NCI-H526 treated with DMSO at 0.1 percent for 48 hours (cell line): ENCODE measurements at regions not wholly inside any gene's neighbourhood (a gene's known extent, or its start where the extent isn't known, plus 50 kb on each side); places are given as distances from the start of the nearest gene placed in this dataset.
"Not testable (repeated sequence)": the region's sequence is repeated elsewhere in the genome, so short reads cannot be mapped to it uniquely, and the experiment has no call there.

Experiments used
- DNase-seq: peaks from one replicate; lab custom pipeline; 2025; lab: John Stamatoyannopoulos, UW

DNA sequence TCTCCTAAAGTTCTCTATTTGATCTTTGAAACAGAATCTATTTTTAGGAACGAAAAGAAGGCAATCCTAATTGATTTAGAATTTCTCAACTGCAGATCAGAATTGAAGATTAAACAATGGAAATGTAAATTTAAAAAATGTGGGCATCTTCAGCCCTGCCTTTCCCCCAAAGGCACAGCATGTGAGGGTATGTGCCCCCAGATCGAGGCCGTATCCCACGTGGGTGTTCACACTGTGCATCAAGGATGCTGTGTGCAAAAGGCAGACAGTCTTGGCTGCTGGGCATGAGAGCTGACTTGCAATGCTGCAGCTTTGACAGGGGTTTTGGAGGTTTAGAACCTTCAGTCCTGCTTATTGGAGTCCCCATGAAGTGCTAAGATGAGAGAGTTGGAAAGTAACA is 346.3 kb downstream of the VRK1 start:
- no peak for DNase-seq

DNA sequence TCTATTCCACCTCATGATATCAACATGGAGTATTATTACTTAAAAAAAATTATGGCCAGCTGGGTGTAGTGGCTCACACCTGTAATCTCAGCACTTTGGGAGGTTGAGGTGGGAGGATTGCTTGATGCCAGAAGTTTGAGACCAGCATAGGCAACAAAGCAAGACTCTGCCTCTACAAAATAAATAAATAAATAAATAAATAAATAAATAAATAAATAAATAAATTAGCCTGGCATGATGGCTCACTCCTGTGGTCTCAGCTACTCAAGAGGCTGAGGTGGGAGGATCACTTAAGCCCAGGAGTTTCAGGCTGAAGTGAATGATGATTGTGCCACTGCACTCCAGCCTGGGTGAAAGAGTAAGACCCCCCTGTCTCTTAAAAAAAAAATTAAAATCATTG is 350.8 kb downstream of the VRK1 start:
- not testable (repeated sequence) for DNase-seq

DNA sequence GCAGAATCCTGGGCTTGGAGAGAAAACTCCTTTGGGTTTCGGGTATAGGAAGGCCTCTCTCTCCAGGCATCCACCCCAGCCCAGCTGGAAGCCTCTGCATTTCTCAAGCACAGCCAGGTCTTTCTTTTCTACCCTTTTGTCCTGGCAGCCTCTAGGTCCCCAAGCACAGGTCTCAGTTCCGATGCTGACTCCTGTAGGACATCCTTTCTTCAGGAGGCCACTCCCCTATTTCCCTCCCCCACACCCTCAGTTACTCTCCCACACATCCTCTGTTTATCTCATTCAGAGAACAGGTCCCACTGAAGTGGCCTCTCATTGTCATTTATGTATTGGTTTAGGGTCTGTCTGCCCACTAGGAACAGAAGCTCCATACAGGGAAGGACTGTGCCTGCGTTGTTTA is 352.6 kb downstream of the VRK1 start:
- no peak for DNase-seq

DNA sequence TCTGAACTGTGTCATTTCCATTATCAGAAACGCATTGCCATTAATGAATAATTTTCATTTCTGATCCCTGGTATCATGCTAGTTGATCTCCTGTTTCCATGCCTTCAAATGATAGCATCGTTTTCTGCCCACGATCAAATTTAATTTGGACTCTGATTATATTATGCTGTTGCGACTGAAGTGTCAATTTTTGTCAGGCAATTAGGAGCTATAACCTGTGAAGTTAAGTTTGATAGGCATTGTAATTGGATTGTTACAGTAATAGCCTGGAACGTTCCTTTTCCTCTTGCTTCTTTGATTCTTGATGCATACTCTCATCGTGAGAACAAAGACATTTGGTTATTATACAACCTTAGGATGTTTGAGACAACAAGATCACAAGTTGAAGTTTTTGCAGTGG is 356.3 kb downstream of the VRK1 start:
- no peak for DNase-seq

DNA sequence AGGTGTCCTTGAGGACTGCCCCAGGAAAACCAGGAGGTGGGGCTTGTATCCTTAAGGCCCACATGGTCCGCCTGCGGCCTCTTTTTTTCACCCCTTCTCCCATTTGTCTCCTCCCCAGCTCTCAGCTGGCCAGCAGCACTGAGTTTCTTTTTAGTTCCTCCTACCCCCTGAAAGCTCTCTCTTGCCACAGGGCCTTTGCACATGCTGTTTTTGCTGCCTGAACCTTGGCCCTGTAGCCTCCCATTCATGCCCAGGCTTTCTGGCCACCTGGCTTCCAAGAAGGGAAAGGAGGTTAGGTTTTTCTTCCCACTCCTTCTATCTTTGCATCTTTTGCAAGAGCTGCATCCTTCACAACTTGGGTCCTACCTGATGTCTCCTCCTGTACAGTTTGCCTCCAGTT is 358.1 kb downstream of the VRK1 start:
- DNase-seq: no peak

DNA sequence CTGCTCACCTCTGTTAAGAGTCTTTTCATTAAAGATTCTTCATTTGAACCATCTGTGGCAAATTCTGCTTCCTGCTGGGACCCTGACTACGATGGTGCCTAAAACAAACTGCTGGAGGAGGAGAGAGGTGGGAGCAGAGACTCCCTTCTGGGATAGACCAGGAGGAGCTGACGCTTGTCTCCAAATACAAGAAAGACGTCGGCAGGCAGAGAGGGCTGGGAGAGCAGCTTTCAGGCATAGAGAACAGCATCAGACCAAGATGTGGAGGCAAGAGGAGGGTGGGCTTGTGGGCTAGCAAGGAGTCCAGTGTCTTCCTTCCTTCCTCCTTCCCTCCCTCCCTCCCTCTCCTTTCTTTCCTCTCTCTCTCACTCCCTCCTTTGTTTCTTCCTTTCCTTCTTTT is 358.6 kb downstream of the VRK1 start:
- no peak for DNase-seq

DNA sequence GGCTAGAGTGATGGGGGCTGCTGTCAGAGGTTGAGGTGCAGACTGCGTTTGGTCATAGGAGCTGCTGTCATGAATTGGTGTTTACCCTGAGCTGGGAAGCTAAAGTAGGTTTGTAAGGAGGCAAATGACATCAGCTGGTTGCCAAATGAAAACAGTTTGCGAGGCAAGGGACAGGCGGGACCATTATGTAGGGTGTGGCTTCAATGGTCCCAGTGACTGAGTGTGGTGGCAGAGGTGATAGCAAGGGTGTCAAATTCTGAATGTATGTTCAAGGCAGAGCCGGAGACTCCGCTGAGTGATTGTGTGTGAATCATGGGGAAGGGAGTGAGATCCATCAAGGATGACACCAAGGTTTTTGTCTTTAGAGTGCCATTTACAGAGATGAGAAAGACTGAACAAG is 359.5 kb downstream of the VRK1 start:
- no peak for DNase-seq

DNA sequence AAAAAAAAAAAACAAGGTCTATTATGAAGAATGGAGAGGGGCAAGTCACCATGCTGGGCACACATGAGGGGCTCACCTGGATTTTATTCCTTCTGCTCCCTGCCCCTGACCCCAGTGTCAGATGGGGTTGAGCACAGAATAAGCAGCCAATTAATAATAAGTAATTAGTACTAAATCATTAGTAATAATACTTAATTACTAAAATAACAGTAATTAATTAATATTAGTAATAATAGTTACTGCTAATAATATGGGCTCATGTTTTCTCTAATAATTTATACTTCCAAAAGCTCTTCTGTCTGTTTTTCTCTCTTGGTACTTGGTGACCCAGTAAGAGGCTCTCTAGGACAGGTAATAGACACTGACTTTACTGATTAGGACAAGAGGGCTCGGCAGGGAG is 360.9 kb downstream of the VRK1 start:
- no peak for DNase-seq

DNA sequence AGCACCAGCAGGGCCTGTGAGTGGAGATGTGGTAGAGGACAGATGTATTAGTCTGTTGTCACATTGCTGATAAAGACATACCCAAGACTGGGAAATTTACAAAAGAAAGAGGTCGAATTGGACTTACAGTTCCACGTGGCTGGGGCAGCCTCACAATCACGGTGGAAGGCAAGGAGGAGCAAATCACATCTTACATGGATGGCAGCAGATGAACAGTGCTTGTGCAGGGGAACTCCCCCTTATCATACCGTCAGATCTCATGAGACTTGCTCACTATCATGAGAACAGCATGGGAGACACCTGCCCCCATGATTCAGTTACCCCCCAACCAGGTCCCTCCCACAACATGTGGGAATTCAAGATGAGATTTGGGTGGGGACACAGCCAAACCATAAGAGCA is 361.9 kb downstream of the VRK1 start:
- DNase-seq: no peak

DNA sequence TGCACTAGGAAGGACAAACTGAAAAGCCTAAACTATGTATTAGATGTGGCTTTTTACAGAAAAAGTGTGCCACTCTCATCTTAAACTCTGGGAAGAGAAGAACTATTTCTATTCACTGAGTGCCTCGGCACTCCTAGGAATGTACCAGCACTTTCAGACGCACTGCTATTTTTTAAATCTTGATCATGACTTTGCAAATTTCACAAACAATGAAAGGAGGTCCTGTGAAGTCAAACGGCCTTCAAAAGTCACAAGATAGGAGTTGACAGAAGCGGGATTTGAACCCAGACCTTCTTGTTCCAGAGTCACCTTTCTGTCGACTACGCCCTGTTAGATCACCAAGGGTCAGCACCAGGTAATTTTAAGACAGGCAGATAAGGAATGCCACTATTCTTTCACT is 365.4 kb downstream of the VRK1 start:
- no peak for DNase-seq

DNA sequence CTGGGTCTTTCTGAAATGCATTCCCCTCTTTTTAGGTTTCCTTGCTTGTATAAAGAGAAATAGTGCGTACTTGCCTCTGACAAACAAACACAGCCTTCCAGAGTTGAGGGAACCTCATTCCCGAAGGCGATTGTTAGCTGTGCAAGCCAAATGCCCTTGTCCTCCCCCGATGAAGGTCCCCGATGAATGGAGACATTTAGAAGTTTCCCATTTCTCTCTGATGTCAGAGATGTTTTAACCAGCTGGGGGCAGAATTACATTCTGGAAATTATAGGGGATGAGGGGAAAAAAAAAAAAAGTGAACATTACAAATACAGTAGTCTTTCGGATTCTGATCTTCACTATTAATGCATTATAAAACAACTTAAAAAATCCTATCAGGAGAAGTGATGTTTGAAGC is 366.8 kb downstream of the VRK1 start:
- no peak for DNase-seq

DNA sequence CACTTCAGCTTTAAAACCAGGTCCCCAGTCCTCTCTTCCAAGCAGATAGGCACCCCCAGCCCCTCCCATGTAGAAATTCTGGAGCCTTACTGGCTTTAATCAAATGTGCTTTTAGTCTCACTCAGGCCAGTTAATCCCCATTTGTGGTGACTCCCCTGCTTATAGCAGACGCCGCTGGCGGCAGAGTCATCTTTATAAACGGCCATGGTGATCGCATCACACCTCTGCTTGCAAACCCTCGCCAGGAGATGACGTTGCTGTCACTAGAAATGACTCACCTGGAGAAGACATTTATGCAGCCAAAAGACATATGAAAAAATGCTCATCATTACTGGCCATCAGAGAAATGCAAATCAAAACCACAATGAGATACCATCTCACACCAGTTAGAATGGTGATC is 369.3 kb downstream of the VRK1 start:
- peak; percentile 88 for DNase-seq

DNA sequence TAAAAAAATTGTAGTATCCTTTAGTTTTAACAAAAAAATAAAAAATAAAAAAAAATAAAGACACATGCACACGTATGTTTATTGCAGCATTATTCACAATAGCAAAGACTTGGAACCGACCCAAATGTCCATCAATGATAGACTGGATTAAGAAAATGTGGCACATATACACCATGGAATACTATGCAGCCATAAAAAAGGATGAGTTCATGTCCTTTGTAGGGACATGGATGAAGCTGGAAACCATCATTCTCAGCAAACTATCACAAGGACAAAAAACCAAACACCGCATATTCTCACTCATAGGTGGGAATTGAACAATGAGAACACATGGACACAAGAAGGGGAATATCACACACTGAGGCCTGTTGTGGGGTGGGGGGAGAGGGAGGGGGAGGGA is 370.4 kb downstream of the VRK1 start:
- DNase-seq: not testable (repeated sequence)

DNA sequence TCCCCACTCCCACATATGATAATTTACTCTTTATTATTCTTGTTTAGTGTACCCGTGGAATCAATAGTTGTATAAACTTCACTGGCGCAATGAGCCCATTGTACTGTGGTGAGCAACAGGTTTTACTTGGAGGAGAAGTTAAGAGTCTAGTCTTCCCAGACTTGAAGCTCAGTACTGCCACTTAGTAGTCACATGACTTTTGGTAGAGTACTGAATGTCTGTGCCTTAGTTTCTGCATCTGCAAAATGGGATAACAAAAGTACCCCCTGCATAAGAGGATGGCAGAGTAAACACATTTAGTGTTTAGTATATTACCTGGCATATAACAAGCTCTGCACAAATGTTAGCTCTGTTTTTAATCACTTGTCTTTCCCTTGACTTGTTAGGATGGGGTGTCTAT is 375.5 kb downstream of the VRK1 start:
- no peak for DNase-seq

DNA sequence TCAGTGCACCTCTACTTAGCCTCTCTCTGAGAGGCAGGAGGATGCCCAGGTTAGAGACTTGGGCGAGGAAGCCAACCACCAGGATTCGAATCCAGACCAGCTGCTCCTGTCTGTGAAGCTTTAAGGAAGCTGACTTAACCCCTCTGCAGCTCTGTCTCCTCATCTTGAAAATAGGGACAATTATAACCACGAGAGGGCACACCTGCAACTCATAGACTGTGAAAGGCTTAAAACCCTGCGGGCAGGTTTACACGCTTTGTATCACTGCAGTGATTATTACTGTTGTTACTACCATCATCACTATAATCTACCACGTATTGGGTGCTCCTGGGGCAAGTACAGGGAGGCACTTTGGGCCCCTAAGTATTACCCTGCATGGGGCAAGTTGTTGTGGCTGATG is 379.8 kb downstream of the VRK1 start:
- DNase-seq: peak; percentile 60

DNA sequence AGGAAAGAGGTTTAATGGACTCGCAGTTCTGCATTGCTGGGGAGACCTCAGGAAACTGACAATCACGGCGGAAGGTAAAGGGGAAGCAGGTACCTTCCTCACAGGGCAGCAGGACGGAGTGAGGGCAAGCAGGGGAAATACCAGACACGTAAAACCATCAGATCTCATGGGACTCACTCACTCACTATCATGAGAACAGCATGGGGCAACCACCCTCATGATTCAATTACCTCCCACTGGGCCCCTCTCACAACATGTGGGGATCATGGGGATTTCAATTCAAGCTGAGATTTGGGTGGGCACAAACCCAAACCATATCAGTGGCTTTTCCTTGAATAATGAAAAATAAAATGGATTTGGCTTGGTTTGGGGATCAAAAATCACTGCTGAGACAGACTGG is 380.5 kb downstream of the VRK1 start:
- no peak for DNase-seq

DNA sequence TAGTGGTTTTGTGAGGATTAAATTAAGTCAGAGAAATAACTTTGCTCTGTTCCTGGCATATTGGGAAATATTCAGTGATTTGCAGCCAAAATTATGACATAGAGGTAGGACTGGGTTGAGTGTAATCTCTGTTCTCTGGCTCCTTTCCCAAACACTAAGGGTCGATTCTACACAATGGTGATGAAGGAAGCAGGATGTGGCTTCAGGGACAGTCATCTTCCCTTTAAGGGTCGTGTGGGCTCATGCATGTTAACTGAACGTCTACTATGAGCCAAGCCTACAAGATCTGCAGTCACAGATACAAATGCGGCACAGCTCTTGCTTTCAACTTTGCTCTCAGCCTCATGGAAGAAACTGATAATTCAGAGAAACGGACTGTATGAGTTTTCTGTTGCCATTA is 381.6 kb downstream of the VRK1 start:
- no peak for DNase-seq

DNA sequence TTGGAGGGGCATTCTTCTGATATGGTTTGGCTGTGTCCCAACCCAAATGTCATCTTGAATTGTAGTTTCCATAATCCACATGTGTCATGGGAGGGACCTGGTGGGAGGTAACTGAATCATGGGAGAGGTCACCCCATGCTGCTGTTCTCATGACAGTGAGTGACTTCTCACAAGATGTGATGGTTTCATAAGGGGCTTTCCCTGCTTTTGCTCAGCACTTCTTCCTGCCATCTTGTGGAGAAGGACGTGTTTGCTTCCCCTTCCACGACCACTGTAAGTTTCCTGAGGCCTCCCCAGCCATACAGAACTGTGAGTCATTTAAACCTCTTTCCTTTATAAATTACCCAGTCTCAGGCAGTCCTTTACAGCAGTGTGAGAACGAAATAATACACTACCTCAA is 382.4 kb downstream of the VRK1 start:
- DNase-seq: no peak

DNA sequence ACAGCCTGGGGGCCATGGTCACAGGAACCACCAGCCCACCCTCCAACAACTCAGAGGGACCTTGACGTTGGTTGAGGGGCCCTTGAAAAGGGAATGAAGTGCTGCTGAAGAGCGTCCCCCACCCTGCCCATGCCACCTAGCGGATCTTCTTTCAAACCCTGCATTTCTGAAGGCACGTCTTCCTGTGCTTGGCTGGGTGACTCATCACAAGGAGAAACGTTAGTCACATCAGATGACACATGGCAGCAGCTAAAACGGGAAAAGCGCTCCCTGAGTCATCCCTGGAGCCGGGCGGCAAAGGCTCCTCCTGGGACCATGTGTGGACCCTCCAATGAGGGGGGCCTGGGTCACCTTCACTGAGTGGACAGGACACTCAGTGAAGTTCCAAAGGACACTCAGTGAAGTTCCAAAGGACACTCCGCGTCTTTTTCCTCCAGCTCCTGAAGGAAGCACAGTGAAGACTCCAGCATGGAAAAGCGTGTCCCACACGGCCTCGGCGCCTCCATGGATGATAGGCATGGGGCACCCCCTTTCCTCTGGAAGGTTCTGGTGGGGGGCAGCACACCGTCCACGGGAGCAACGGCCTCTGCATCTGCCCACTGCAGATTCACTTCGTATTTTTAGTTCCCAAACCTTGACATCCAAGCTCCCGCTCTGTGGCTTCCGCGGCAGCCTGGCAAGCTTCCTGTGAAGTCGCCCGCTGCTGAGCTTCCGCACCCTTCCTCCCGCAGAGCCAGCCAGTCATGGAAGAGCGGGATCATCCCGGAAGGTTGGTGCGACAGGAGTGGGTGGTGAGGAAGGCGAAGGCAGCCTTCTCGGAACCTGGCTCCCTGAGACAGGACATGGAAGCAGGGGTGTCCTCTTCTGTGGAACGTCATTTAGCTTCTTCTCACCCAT is 383.4 kb downstream of the VRK1 start:
- no peak for DNase-seq

DNA sequence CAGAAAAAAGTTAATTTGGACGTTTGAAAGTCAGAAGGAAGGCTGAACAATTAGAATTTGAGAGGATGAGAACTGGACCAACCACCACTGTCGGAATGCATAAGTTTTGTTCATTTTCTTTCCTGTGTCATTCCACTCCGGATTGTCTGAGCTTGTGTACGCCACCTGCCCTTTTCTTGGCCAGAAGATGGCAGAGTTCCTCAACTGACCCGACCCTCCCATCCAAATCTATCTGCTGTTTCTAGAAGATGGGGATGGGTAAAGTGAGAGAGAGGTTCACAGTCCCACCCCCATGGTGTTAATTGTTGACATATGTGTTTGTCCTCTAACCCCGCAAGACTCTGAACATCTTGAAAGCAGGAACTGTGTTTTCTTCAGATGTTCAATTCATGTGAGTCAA is 388.0 kb downstream of the VRK1 start:
- DNase-seq: peak; percentile 13

DNA sequence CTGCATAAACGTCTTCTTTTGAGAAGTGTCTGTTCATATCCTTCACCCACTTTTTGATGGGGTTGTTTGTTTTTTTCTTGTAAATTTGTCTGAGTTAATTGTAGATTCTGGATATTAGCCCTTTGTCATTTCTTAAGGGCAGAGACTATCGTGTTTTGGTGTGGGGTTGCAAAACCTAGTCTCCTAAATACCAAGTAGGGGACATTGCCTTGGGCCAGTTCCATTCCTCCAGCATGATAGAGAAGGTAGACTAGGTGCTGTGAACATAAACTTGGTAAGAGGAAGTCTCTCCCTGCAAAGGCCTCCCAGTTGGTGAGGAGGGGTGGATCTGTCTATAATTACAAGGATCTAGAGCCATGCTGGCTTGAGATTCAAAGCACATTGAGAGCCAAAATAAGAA is 390.7 kb downstream of the VRK1 start:
- no peak for DNase-seq

DNA sequence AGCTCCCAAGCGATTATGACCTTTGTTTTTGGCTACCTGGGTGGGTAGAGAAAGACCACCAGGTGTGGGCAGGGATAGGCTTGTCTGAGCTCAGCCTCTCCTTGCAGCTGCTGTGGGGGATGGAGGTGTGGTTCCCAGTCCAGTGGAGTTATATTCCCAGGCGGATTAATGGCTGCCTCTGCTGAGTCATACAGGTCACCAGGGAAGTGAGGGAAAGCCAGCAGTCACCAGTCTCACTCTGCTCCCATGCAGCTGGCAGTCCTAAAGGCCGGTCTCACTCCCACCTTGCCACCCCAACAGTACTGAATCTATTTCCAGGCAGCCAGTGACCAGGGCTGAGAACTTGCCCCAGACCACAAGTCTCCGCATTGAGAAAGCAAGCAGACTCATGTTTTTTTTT is 399.2 kb downstream of the VRK1 start:
- DNase-seq: no peak

DNA sequence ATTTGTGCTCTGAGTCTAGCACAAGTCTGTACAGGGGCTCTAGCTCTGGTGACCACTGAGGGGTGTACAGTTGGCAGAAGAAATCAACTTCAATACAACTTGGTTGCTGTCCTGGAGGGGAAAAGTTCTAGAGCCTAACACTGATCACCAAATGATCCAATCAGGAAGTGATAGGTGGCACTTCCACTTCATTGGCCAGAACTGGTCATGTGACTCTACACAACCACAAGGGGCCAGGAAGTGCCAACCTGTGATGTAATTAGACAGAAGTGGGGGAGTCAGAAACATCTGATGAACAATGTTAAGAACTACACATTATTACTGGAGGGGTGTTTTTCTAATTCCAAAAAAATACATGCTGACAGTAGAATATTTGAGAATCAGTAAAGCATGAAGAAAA is 401.6 kb downstream of the VRK1 start:
- DNase-seq: no peak

DNA sequence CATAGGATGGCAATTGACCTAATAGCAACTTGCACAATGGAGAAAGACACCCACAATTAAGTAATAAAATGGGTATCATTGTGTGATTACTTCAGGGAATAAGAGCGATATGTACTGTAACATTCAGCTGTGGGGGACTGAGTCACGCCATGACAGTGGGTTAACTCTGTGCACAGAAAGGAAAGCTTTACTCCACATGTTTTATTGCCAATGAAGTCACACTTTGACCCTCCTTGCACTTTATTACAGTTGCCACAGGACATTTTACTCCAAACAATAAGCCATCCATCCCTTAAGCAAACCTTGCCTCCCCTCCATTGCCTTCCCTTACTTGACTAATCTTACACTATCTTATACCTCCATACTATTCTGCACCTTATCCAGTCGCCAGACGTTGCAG is 403.1 kb downstream of the VRK1 start:
- no peak for DNase-seq
